H1 (cell line): ENCODE measurements at regions not wholly inside any gene's neighbourhood (a gene's known extent, or its start where the extent isn't known, plus 50 kb on each side); places are given as distances from the start of the nearest gene placed in this dataset.

ENCODE experiments used
- BCL11A ChIP-seq, 2 experiments: IDR thresholded peaks; one replicate each; pipeline ENCODE4 v1.6.1; 2011; ENCODE audit warnings: low read depth in 2 of 2, low read length in 2 of 2, mild to moderate bottlenecking in 2 of 2
- BRCA1 ChIP-seq: IDR thresholded peaks from 2 replicates; pipeline ENCODE4 v1.6.1; 2012; ENCODE audit warnings: low read depth, low read length, improper control_type of control experiment
- CBX5 ChIP-seq: fragments of 300-800, 300-1000 bp; sonication (generic); IDR thresholded peaks from 2 replicates; pipeline ENCODE4 v1.7.1; 2016; ENCODE audit warnings: antibody characterized with exemption, low read length, low read depth
- CEBPB ChIP-seq: IDR thresholded peaks from 2 replicates; pipeline ENCODE4 v1.6.1; 2012; ENCODE audit warnings: low read depth, low read length
- CTCF ChIP-seq, 3 experiments: IDR thresholded peaks; 1 replicate in 2 of 3; 2 replicates in 1 of 3; pipeline versions ENCODE4 v1.5.1 to v1.6.1; 2011; ENCODE audit warnings: low read length in 3 of 3, mild to moderate bottlenecking in 3 of 3, inconsistent platforms in 2 of 3, low read depth in 1 of 3, moderate library complexity in 1 of 3; ENCODE audit not compliant: insufficient read depth in 1 of 3; ENCODE audit errors: control extremely low read depth in 1 of 3
- EZH2 ChIP-seq: fragments of 200-600 bp; sonication (generic); IDR thresholded peaks from 2 replicates; pipeline ENCODE4 v1.7.1; 2012; ENCODE audit warnings: low read depth, mild to moderate bottlenecking, moderate library complexity, low read length, inconsistent platforms; ENCODE audit not compliant: severe bottlenecking
- JUN ChIP-seq: IDR thresholded peaks from 2 replicates; pipeline ENCODE4 v1.6.1; 2011; ENCODE audit warnings: low read depth, mild to moderate bottlenecking, improper control_type of control experiment, low read length
- MAX ChIP-seq: IDR thresholded peaks from 2 replicates; pipeline ENCODE4 v1.6.1; 2012; ENCODE audit warnings: inconsistent platforms
- NANOG ChIP-seq: IDR thresholded peaks from 2 replicates; pipeline ENCODE4 v1.6.1; 2011; ENCODE audit warnings: low read length, low read depth, mild to moderate bottlenecking, inconsistent platforms; ENCODE audit not compliant: insufficient read depth, poor library complexity, severe bottlenecking
- POLR2A ChIP-seq, 2 experiments: IDR thresholded peaks; 1 replicate in 1 of 2; 2 replicates in 1 of 2; pipeline ENCODE4 v1.6.1; 2011; ENCODE audit warnings: low read depth in 2 of 2, low read length in 2 of 2, mild to moderate bottlenecking in 2 of 2; ENCODE audit errors: control extremely low read depth in 1 of 2
- SP1 ChIP-seq: IDR thresholded peaks from 2 replicates; pipeline ENCODE4 v1.6.1; 2011; ENCODE audit warnings: low read depth, low read length
- YY1 ChIP-seq: IDR thresholded peaks from 2 replicates; pipeline ENCODE4 v1.6.1; 2011; ENCODE audit warnings: low read depth, mild to moderate bottlenecking, low read length

- TF ChIP-seq CTCF (IDR thresholded peaks at IDR 0.05; ENCODE audit: control extremely low read depth in 1 of 3, insufficient read depth in 1 of 3, low read depth in 1 of 3, low read length in 3 of 3) (peak in 2 of 3 experiments; percentile 32 to 65; a peak in 2 of 4 replicates), EZH2 (no peak), NANOG (no peak), SP1 (no peak), CBX5 (no peak), POLR2A (IDR thresholded peaks at IDR 0.05; ENCODE audit: control extremely low read depth in 1 of 2, low read depth in 2 of 2, low read length in 2 of 2) (no peak), CEBPB (no peak), YY1 (no peak), BRCA1 (no peak), MAX (no peak), JUN (no peak), BCL11A (IDR thresholded peaks at IDR 0.05; ENCODE audit: low read depth in 2 of 2, low read length in 2 of 2) (no peak)
Observed at GRCh38 chr6:74091136-74091793, 395.3 kb downstream of the CD109 start.
